Activated naive CD4-positive, alpha-beta T cell treated with anti-CD3 and anti-CD28 coated beads, Interleukin-2, amount 10 ng/mL, durations not matched to agents 7 days and 5 days (primary cell): ENCODE measurements at regions not wholly inside any gene's neighbourhood (a gene's known extent, or its start where the extent isn't known, plus 50 kb on each side); places are given as distances from the start of the nearest gene placed in this dataset.

ENCODE experiments used
- CTCF ChIA-PET: fragments of 350-600 bp; sonication (Branson Sonifier 250); formaldehyde crosslinking; loops from one replicate; lab custom pipeline; 2021; ENCODE audit warnings: antibody characterized with exemption; lab: Charles Lee
- DNase-seq: peaks from one replicate; pipeline ENCODE4 v3.0.0-alpha.2; 2020
- H3K27ac Mint-ChIP-seq: one replicate; pipeline ENCODE4 v1.8.0; 2021; ENCODE audit warnings: mild to moderate bottlenecking, moderate library complexity, mixed read lengths
- H3K27me3 Mint-ChIP-seq: one replicate; pipeline ENCODE4 v1.8.0; 2021; ENCODE audit warnings: mild to moderate bottlenecking, mixed read lengths
- H3K36me3 Mint-ChIP-seq: one replicate; pipeline ENCODE4 v1.8.0; 2021; ENCODE audit warnings: mixed read lengths
- H3K4me1 Mint-ChIP-seq: one replicate; pipeline ENCODE4 v1.8.0; 2021; ENCODE audit warnings: mixed read lengths
- H3K4me3 Mint-ChIP-seq: one replicate; pipeline ENCODE4 v1.8.0; 2021; ENCODE audit warnings: mild to moderate bottlenecking, moderate library complexity, mixed read lengths
- H3K9me3 Mint-ChIP-seq: one replicate; pipeline ENCODE4 v1.8.0; 2021; ENCODE audit warnings: mixed read lengths

DNA sequence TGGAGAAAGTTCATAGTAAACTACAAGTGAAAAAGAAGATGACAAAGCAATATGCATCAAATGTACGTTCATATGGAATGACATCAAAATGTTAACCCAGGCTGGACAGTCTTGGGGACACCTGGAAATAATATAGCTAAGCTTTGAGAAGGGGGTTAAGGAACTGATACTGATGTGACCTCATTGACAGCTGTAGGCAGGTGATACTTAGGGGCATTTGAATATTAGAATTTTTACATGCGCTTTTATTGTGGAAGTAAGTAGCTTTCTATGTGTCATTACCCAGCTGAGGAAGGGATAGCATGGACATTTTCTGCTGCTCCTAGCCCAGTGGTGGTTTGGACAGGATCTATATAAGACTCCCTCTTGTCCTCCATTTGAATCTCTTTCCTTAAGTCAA is 299.7 kb downstream of the CWC27 start:
- CTCF ChIA-PET = interaction anchor here (0.6 to 1.4 kb wide), 2 partner anchors 121 to 258 kb away, joined by 3 read pairs; no protein-coding TSS in a partner anchor
- no peaks in the 10 kb centered on the region for H3K4me1 Mint-ChIP-seq
- DNase-seq = no peak
- H3K36me3 Mint-ChIP-seq = no peaks in the 10 kb centered on the region
- H3K27ac Mint-ChIP-seq = no peak overlapping the region
- no peaks in the 10 kb centered on the region for H3K9me3 Mint-ChIP-seq
- H3K27me3 Mint-ChIP-seq = peaks cover 18% of the 10 kb centered on the region
- H3K4me3 Mint-ChIP-seq = no peak overlapping the region

GRCh38 chr5:65070026-65070425 is 301.3 kb downstream of the CWC27 start:
- CTCF ChIA-PET = no interaction called here
- Mint-ChIP-seq H3K4me3 (no peak overlapping the region), H3K27me3 (peaks cover 18% of the 10 kb centered on the region), H3K9me3 (no peaks in the 10 kb centered on the region), H3K36me3 (no peaks in the 10 kb centered on the region), H3K4me1 (no peaks in the 10 kb centered on the region), H3K27ac (no peak overlapping the region)
- DNase-seq = no peak

DNA sequence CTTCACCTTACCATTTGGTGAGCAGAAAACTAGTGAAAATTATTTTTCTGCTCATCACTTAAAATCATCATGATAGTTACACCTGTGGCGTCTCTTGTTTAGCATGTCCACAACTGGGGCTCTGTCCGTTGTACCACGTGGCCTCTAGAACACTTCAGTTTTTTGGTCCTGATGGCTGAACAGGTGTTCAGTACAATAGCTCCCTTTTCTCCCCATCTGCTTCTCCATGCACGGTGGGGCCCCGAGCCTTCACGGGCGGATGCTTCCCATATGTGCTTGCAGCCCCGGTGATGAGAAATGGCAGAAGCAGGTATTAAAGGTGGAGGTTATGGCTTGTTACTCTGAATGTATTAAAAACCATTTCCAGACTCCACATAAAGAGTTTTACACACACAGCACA is 304.1 kb downstream of the CWC27 start:
- Mint-ChIP-seq H3K27ac (no peak overlapping the region), H3K4me1 (peaks cover 13% of the 10 kb centered on the region)
- CTCF ChIA-PET = interaction anchor here (1.1 to 2.9 kb wide), 3 partner anchors 31 to 410 kb away, joined by 4 to 7 read pairs (median 5); no protein-coding TSS in a partner anchor

DNA sequence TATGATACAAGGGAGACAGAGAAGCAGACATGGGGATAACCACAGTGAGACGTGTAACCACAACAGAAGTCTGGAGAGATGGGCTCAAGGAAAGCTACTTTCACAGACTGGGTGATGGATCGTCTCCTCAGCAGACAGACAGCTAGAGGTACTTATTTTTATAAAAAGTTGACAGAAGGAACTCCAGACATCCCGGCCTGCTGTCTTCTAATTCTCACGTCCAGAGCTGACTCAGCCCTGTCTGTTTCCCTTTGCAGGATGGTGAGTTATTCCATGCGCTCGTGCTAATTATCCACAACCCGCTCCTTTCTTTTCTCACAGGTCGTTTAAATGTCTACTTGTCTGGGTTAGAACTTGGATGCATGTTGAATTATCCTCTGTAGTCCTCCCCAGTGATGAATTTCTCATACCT is 304.5 kb downstream of the CWC27 start:
- Mint-ChIP-seq H3K36me3 (no peaks in the 10 kb centered on the region), H3K27me3 (peaks cover 4% of the 10 kb centered on the region)
- CTCF ChIA-PET = interaction anchor here (1.1 to 2.9 kb wide), 3 partner anchors 31 to 410 kb away, joined by 4 to 7 read pairs (median 5); no protein-coding TSS in a partner anchor

More for the DNA sequence above, 304.1 kb downstream of the CWC27 start:
- Mint-ChIP-seq H3K27me3 (peaks cover 4% of the 10 kb centered on the region), H3K9me3 (no peaks in the 10 kb centered on the region), H3K36me3 (no peaks in the 10 kb centered on the region), H3K4me3 (no peak overlapping the region)
- DNase-seq = no peak

DNA sequence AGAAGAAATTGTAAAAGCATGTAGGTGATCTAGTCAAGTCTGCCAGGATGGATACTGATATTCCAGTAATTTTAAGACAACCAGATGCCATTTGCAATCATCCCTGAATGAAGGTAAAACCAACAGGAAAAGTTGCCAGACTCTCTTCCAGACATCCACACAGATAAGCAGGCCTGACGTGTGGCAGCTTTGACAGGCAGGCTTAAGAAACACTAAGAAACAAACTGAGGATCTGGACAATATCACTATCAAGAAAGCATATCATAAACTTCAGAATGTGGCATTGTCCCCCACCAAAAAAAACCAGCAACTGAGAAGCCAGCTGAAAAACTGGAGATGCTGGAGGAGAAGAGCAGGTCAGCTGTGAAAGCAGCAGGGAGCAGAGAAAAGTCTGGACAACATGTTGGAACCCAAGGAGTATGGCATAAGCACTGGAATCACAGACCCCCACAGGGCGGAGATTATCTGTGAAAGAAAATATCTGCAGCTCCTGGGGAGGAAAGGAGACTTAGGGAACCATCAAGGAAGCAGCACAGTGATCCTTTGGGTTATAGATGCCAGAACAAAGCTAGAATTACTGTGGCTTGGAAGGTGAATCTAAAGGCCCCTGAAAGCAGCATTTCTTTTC is 307.0 kb downstream of the CWC27 start:
- Mint-ChIP-seq H3K27ac (no peak overlapping the region), H3K4me1 (peaks cover 15% of the 10 kb centered on the region), H3K9me3 (no peaks in the 10 kb centered on the region), H3K36me3 (no peaks in the 10 kb centered on the region), H3K27me3 (peaks cover 4% of the 10 kb centered on the region), H3K4me3 (no peak overlapping the region)
- DNase-seq = no peak
- CTCF ChIA-PET = interaction anchor here (0.7 to 1.3 kb wide), 7 partner anchors 26 to 408 kb away, joined by 3 to 10 read pairs (median 4); no protein-coding TSS in a partner anchor

More for the DNA sequence above, 304.5 kb downstream of the CWC27 start:
- Mint-ChIP-seq H3K4me1 (peaks cover 13% of the 10 kb centered on the region), H3K9me3 (no peaks in the 10 kb centered on the region), H3K4me3 (no peak overlapping the region), H3K27ac (no peak overlapping the region)
- DNase-seq = no peak

- CTCF ChIA-PET = interaction anchor here (0.7 to 1.3 kb wide), 6 partner anchors 27 to 407 kb away, joined by 3 to 10 read pairs (median 4); no protein-coding TSS in a partner anchor
- H3K4me3 Mint-ChIP-seq = no peak overlapping the region
- H3K27ac Mint-ChIP-seq = no peak overlapping the region
- peak; percentile 79 for DNase-seq
- no peaks in the 10 kb centered on the region for H3K36me3 Mint-ChIP-seq
- no peaks in the 10 kb centered on the region for H3K9me3 Mint-ChIP-seq
- H3K4me1 Mint-ChIP-seq = peaks cover 15% of the 10 kb centered on the region
- H3K27me3 Mint-ChIP-seq = peaks cover 4% of the 10 kb centered on the region
These were observed 307.6 kb downstream of the CWC27 start for GRCh38 chr5:65076251-65076869.

- Mint-ChIP-seq H3K27me3 (peaks cover 4% of the 10 kb centered on the region), H3K4me1 (peaks cover 15% of the 10 kb centered on the region), H3K4me3 (no peak overlapping the region), H3K27ac (no peak overlapping the region), H3K36me3 (no peaks in the 10 kb centered on the region), H3K9me3 (no peaks in the 10 kb centered on the region)
- no peak for DNase-seq
- CTCF ChIA-PET = interaction anchor here (0.5 to 1.0 kb wide), 2 partner anchors 405 to 406 kb away, joined by 4 to 7 read pairs; no protein-coding TSS in a partner anchor
These were observed 308.9 kb downstream of the CWC27 start for GRCh38 chr5:65077653-65078052.

DNA sequence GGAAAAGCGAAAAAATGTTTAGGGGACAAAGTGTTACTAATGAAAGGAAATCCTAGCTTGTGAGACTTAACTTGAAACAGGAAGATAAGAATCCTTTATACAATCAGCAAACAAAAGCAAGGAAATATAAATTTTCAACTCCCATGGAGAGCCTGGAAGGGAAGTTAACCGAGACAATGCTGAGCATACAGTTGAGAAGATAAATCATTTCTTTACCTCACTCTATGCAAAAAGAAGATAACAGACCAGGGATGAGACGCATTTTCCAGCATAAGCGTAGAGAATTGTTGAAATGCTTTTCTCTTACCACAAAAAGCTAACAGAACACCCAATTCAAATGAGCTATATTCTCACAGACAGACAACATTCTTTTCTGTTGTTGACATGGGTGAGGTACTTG is 309.6 kb downstream of the CWC27 start:
- Mint-ChIP-seq H3K4me3 (no peak overlapping the region), H3K9me3 (no peaks in the 10 kb centered on the region), H3K4me1 (peaks cover 15% of the 10 kb centered on the region), H3K36me3 (no peaks in the 10 kb centered on the region), H3K27me3 (no peaks in the 10 kb centered on the region), H3K27ac (no peak overlapping the region)
- no peak for DNase-seq
- CTCF ChIA-PET = interaction anchor here (1.0 kb wide), 1 partner anchor 405 kb away, joined by 7 read pairs; no protein-coding TSS in a partner anchor

- no peak for DNase-seq
- CTCF ChIA-PET = no interaction called here
- H3K36me3 Mint-ChIP-seq = no peaks in the 10 kb centered on the region
- H3K9me3 Mint-ChIP-seq = no peaks in the 10 kb centered on the region
- no peak overlapping the region for H3K27ac Mint-ChIP-seq
- H3K4me1 Mint-ChIP-seq = peaks cover 12% of the 10 kb centered on the region
- no peaks in the 10 kb centered on the region for H3K27me3 Mint-ChIP-seq
- no peak overlapping the region for H3K4me3 Mint-ChIP-seq
These were observed 312.3 kb downstream of the CWC27 start for GRCh38 chr5:65081071-65081470.

GRCh38 chr5:65084795-65085515 is 316.2 kb downstream of the CWC27 start:
- no peaks in the 10 kb centered on the region for H3K9me3 Mint-ChIP-seq
- DNase-seq = no peak
- H3K27me3 Mint-ChIP-seq = peaks cover 5% of the 10 kb centered on the region
- no peak overlapping the region for H3K27ac Mint-ChIP-seq
- H3K4me1 Mint-ChIP-seq = peaks cover 2% of the 10 kb centered on the region
- no peaks in the 10 kb centered on the region for H3K36me3 Mint-ChIP-seq
- H3K4me3 Mint-ChIP-seq = no peak overlapping the region
- CTCF ChIA-PET = no interaction called here

DNA sequence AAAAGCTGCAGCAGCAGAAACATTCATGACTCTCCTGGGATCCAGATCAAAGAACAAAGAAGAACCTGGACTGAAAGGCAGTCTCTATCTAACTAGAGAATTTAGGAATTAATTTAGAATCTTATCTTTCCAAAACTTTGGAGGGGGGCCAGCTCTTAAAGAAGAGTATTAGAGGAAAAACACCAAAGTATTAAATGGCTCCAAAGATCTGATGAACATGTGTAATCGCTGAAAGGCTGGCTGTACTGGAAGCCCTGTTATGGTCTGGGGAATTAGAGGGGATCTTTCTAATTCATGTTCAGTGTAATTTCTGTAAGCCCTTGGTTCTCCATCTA is 316.8 kb downstream of the CWC27 start:
- H3K36me3 Mint-ChIP-seq = no peaks in the 10 kb centered on the region
- no peak overlapping the region for H3K27ac Mint-ChIP-seq
- CTCF ChIA-PET = no interaction called here
- no peaks in the 10 kb centered on the region for H3K9me3 Mint-ChIP-seq
- no peak overlapping the region for H3K4me3 Mint-ChIP-seq
- peaks cover 7% of the 10 kb centered on the region for H3K27me3 Mint-ChIP-seq
- no peaks in the 10 kb centered on the region for H3K4me1 Mint-ChIP-seq
- DNase-seq = no peak

DNA sequence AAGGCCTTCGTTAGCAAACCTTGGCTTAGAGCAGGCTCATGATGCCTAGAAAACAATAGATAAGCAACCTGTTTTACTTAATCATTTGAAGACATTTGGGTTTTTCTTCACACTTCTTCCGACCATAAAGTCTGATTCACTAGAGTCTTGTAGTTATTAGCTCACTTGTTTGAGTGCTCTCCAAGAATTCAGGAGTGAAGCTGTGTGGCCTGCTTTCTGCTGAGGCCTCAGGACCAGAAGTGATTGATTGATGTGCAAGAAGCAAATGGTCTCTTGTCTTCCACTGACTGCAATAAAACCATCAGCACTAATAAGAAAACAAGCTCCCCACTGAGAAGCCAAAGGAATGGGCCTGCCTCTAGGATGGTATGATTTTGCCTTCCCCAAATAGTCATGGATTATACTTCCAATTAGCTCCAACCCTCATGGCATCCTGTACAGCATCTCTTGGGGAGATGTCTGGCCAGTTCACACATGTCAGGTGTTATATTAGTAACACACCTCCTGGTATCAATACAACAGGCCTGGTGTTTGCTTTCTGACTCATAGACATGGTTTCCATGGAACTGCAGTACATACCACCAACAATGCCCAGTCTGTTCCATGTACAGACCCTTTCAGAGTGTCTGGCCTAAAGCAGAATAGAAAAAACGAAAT is 317.6 kb downstream of the CWC27 start:
- Mint-ChIP-seq H3K9me3 (no peaks in the 10 kb centered on the region), H3K27ac (no peak overlapping the region), H3K4me1 (no peaks in the 10 kb centered on the region), H3K4me3 (no peak overlapping the region), H3K27me3 (peaks cover 7% of the 10 kb centered on the region), H3K36me3 (no peaks in the 10 kb centered on the region)
- DNase-seq = no peak
- CTCF ChIA-PET = interaction anchor here (0.8 kb wide), 1 partner anchor 74 kb away, joined by 3 read pairs; no protein-coding TSS in a partner anchor

- Mint-ChIP-seq H3K27ac (no peak overlapping the region), H3K4me3 (no peak overlapping the region), H3K27me3 (peaks cover 7% of the 10 kb centered on the region), H3K9me3 (no peaks in the 10 kb centered on the region), H3K4me1 (no peaks in the 10 kb centered on the region), H3K36me3 (no peaks in the 10 kb centered on the region)
- CTCF ChIA-PET = no interaction called here
- no peak for DNase-seq
These were observed 318.4 kb downstream of the CWC27 start for GRCh38 chr5:65087154-65087553.

DNA sequence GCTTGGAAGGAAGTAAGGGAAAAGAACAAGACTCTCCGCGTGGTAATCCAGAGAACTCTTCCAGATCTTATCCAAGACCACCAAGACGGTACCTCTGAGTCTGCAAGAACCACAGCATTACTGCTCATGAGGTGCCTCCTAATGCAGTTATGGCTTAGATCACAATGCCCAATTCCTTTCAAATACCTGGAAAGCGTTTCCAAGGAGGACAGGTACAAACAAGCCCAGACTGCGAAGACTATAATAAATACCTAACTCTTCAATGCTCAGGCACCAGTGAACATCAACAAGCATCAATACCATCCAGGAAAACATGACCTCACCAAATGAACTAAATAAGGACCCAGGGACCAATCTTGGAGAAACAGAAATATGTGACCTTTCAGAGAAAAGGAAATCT is 325.5 kb downstream of the CWC27 start:
- CTCF ChIA-PET = no interaction called here
- no peaks in the 10 kb centered on the region for H3K9me3 Mint-ChIP-seq
- H3K27me3 Mint-ChIP-seq = peaks cover 9% of the 10 kb centered on the region
- no peak overlapping the region for H3K4me3 Mint-ChIP-seq
- H3K4me1 Mint-ChIP-seq = no peaks in the 10 kb centered on the region
- DNase-seq = no peak
- H3K27ac Mint-ChIP-seq = no peak overlapping the region
- H3K36me3 Mint-ChIP-seq = no peaks in the 10 kb centered on the region
